ENCODE measurements at regions not wholly inside any gene's neighbourhood (a gene's known extent, or its start where the extent isn't known, plus 50 kb on each side); places are given as distances from the start of the nearest gene placed in this dataset.
A peak's percentile ranks its signal among the peaks of the same experiment; 100 is the strongest.
"Not testable (repeated sequence)": the region's sequence is repeated elsewhere in the genome, so short reads cannot be mapped to it uniquely, and the experiment has no call there.

GRCh38 chr6:94150886-94151285, 731.5 kb upstream of the EPHA7 start:
- no peak for DNase-seq (ENCODE audit: extremely low read depth in 1 of 11, low read depth in 9 of 11, low spot score in 4 of 11)

DNA sequence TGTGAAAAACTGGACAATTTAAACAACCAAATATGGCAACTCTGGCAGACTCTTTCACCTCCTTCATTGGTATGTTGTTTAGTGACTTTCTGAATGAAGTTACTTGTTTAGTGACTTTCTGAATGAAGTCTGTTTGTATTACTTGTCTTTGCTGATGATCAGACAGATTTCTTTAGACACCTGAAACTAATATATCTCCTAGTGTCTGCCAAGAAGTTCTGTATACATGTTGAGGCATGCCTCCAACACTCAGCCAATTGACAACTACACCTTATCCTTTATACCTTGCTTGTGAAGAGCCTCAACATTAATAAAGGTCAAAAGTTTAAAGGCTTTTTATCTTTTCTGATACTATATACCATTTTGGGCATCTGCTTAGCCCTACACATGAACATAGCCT, 725.4 kb upstream of the EPHA7 start:
- DNase-seq (ENCODE audit: extremely low read depth in 1 of 11, low read depth in 9 of 11, low spot score in 4 of 11) = no peak

GRCh38 chr6:94137178-94137577, 717.8 kb upstream of the EPHA7 start:
- DNase-seq (ENCODE audit: extremely low read depth in 1 of 11, low read depth in 9 of 11, low spot score in 4 of 11) = not testable (repeated sequence)

GRCh38 chr6:94133106-94133505, 713.7 kb upstream of the EPHA7 start:
- no peak for DNase-seq (ENCODE audit: extremely low read depth in 1 of 11, low read depth in 9 of 11, low spot score in 4 of 11)

GRCh38 chr6:94131271-94131670, 711.9 kb upstream of the EPHA7 start:
- DNase-seq (ENCODE audit: extremely low read depth in 1 of 11, low read depth in 9 of 11, low spot score in 4 of 11) = no peak

DNA sequence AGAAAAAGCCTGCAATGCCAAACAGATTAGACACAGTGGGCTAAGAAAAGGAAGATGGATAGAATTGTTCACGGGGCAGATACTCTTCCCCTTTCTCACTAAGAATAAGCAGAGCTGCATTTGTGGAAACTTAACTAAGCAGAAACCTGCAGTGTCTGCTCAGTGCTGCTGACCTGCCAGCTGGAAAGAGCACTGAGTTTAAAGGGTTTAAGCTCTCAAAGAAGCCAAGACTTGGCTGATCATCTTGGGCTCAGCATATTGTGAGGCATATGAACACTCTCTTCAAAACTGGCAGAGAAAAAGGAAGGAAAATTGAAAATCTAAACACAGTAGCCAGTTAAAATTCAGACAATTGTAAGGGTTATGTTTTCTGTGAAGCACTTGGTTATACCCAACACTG, 711.1 kb upstream of the EPHA7 start:
- DNase-seq (ENCODE audit: extremely low read depth in 1 of 11, low read depth in 9 of 11, low spot score in 4 of 11) = peak in 3 of 11 donors; percentile 0 to 4 (median 2)

DNA sequence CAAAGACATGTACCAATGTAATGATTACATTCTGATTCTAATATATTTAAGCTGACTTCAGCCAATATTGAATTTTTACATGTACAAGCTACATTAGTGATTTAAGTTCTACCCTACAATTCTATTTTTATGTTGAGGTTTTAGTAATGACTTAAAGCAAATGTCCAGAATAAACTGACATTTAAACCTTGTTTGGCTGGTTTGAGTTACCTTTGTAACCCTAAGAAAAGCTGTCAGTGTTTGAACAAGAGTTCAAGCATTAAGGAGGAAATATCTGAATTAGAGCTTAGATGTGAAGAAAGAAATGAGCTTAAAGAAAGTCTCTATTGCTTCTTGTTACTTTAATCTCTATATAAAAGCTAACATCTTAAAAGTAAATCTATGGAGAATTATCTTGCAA, 710.6 kb upstream of the EPHA7 start:
- no peak for DNase-seq (ENCODE audit: extremely low read depth in 1 of 11, low read depth in 9 of 11, low spot score in 4 of 11)

DNA sequence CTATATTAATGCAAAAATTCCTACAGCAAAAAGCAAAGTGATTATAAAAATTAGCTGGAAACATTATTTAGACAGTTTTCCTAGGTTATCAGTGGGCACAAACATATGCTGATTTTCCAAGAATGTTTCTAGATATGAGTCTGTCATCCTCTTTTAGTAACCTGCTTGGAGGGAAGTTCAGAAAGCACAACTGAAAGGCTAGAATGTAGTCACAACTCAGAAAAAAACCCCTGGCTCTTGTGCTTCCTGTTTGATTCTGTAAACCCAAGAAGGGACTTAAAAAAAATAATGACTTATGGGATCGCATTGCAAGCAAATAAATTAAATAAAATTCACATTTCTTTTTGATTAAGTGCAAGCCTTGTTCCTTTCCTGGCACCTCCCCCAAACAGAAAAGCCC, 708.4 kb upstream of the EPHA7 start:
- no peak for DNase-seq (ENCODE audit: extremely low read depth in 1 of 11, low read depth in 9 of 11, low spot score in 4 of 11)

DNA sequence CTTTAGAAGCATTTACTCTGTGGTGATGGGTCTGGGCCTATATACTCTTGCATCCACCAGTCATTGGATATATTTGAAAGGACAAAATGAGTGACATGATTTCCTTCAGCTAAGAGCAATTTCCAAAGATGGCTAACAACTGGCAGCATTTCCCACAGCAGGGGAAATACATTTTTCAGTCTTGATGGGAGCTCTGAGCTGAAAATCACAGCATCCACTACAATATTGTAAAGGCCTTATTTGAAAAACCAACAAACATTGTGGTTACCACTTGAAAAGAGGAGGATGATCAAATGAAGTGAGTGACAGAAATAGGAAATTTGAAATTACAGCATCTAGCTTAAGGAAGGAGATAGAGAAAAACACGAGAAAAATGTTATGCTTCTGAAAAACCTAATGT, 705.0 kb upstream of the EPHA7 start:
- no peak for DNase-seq (ENCODE audit: extremely low read depth in 1 of 11, low read depth in 9 of 11, low spot score in 4 of 11)

DNA sequence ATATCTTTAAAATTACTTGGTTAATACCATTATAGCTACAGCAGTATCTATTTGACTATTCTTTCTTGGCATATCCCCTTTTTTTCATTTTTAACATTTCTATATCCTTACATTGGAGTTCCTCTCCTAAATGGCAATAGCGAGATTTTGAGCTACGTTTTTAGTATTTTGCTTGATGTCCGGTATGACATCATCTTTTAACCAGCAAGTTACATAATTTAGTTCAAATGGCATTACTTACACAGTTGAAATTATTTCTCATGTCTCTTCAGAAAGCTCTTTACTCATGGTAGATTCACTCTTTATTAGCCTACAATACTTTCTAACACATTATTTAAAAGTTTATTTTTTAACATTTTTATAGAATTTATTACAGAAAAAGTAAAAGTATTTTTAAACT, 701.7 kb upstream of the EPHA7 start:
- DNase-seq (ENCODE audit: extremely low read depth in 1 of 11, low read depth in 9 of 11, low spot score in 4 of 11) = no peak

GRCh38 chr6:94099072-94099471, 679.7 kb upstream of the EPHA7 start:
- DNase-seq (ENCODE audit: extremely low read depth in 1 of 11, low read depth in 9 of 11, low spot score in 4 of 11) = peak in 1 of 11 donors; percentile 1

DNA sequence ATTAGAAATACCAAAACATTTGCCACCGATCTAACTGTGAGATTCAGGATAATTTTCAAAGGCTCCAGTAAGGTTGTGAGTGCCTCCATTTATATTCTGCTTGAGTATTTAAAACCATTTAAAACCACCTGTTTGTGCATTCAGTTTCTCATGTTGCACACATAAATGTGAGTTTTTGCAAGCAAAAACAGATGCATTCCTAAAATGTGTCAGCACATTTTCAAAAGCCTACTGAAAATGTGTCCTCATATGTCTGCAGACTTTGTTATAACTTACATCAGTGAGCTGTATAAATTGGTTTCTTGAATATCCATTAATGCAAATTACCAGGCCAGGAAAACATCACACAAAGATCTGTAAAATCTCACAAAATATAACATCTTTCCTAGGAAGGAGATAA, 676.6 kb upstream of the EPHA7 start:
- DNase-seq (ENCODE audit: extremely low read depth in 1 of 11, low read depth in 9 of 11, low spot score in 4 of 11) = no peak

- DNase-seq (ENCODE audit: extremely low read depth in 1 of 11, low read depth in 9 of 11, low spot score in 4 of 11) = no peak
Measured at GRCh38 chr6:94089941-94090340, 670.6 kb upstream of the EPHA7 start.

DNA sequence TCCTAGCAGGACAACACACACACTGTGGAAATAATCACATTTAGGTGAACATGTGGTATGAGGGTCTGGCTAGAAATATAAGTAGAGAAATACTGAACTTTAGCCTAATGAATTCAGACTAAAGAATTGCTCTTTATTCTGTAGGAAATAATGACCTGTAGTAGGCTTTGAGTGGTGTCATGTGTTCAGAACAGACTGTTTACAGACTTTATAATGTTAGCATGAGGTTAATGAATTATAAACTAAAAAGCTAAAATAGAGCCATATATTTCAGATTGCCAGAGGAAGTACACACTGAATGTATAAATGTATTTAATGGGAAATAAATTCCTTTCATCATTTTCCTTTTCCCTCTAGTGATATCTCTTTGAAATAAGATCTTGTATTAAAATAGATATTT, 669.5 kb upstream of the EPHA7 start:
- no peak for DNase-seq (ENCODE audit: extremely low read depth in 1 of 11, low read depth in 9 of 11, low spot score in 4 of 11)

DNA sequence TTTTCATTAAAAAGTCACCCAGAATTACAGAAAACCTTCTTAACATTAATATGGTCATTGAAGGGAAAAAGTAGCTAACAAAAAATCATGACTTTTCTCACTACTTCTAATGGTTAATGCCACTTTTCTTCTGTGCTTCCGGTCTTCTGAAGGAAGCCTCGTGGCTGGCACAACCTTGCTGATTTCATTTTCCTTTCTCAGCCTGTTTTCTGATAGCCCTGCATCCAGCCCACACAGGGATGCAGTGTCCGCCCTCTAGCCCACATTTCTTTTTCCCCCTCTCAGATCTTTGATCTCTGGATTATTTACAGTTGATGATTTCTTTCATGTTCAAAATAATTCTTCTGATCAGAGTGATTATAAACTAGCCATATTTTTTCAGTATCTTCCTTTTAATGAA, 655.4 kb upstream of the EPHA7 start:
- DNase-seq (ENCODE audit: extremely low read depth in 1 of 11, low read depth in 9 of 11, low spot score in 4 of 11) = no peak

DNA sequence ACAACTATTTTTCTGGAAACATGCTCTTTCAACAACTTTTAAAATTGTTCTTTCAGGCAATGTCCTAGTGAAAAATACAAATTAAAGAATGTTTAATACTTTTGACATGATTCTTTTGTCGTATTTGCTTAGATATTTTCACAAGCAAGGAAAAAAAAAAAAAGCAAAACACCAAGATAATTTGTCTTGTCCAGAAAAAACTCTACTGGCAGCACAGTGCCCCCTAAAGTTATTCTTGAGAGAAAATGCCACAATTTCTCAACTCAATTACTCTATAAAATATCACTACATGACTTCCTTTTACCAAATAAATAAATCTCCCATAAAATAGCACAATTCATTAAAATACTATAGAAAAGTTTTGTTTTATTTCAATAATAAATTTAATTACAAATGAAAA, 652.5 kb upstream of the EPHA7 start:
- peak in 1 of 11 donors; percentile 12 for DNase-seq (ENCODE audit: extremely low read depth in 1 of 11, low read depth in 9 of 11, low spot score in 4 of 11)

- no peak for DNase-seq (ENCODE audit: extremely low read depth in 1 of 11, low read depth in 9 of 11, low spot score in 4 of 11)
Measured at GRCh38 chr6:94065707-94066337, 646.5 kb upstream of the EPHA7 start.

GRCh38 chr6:94052749-94053148, 633.4 kb upstream of the EPHA7 start:
- DNase-seq (ENCODE audit: extremely low read depth in 1 of 11, low read depth in 9 of 11, low spot score in 4 of 11) = peak in 1 of 11 donors; percentile 14

- no peak for DNase-seq (ENCODE audit: extremely low read depth in 1 of 11, low read depth in 9 of 11, low spot score in 4 of 11)
Measured at GRCh38 chr6:94050515-94050914, 631.2 kb upstream of the EPHA7 start.

- no peak for DNase-seq (ENCODE audit: extremely low read depth in 1 of 11, low read depth in 9 of 11, low spot score in 4 of 11)
Measured at GRCh38 chr6:94049001-94049400, 629.6 kb upstream of the EPHA7 start.

GRCh38 chr6:94045099-94045829, 625.9 kb upstream of the EPHA7 start:
- no peak for DNase-seq (ENCODE audit: extremely low read depth in 1 of 11, low read depth in 9 of 11, low spot score in 4 of 11)
